ENCODE measurements at regions not wholly inside any gene's neighbourhood (a gene's known extent, or its start where the extent isn't known, plus 50 kb on each side); places are given as distances from the start of the nearest gene placed in this dataset.

GRCh38 chr6:22928775-22929174 is 359.4 kb downstream of the HDGFL1 start:
- no peak for ATAC-seq
- H3K9me3 ChIP-seq: no peaks in the 10 kb centered on the region
- H3K27me3 ChIP-seq (ENCODE audit: insufficient read depth in 3 of 3, low read length in 2 of 3): no peaks in the 10 kb centered on the region
- intact Hi-C loops (cut with DNase I): no loop called here
- no peak for DNase-seq
- H3K4me1 ChIP-seq: no peaks in the 10 kb centered on the region
- no peaks in the 10 kb centered on the region for H3K36me3 ChIP-seq (ENCODE audit: insufficient read depth in 1 of 2, low read depth in 1 of 2)
- H3K27ac ChIP-seq: no peak overlapping the region
- 18 to 54% (median 27%) methylated on average over 2 of the region's 2 CpGs for WGBS, 3 donors
- TF ChIP-seq CTCF (IDR thresholded peaks at IDR 0.05): no peak
- no peak overlapping the region for H3K4me3 ChIP-seq

- no peaks in the 10 kb centered on the region for H3K4me1 ChIP-seq
- no peaks in the 10 kb centered on the region for H3K27me3 ChIP-seq (ENCODE audit: insufficient read depth in 3 of 3, low read length in 2 of 3)
- no peaks in the 10 kb centered on the region for H3K9me3 ChIP-seq
- no peaks in the 10 kb centered on the region for H3K36me3 ChIP-seq (ENCODE audit: insufficient read depth in 1 of 2, low read depth in 1 of 2)
- H3K4me3 ChIP-seq: no peak overlapping the region
- ATAC-seq (no peak), DNase-seq (no peak)
- 37 to 56% (median 48%) methylated on average over 4 of the region's 4 CpGs for WGBS, 3 donors
- TF ChIP-seq CTCF (IDR thresholded peaks at IDR 0.05): no peak
- intact Hi-C loops (cut with DNase I): no loop called here
- H3K27ac ChIP-seq: no peak overlapping the region
Observed at GRCh38 chr6:22929311-22929985, 360.1 kb downstream of the HDGFL1 start.

GRCh38 chr6:22940581-22941290 is 371.4 kb downstream of the HDGFL1 start:
- intact Hi-C loops (cut with DNase I): no loop called here
- no peak overlapping the region for H3K4me3 ChIP-seq
- H3K9me3 ChIP-seq: no peaks in the 10 kb centered on the region
- no peaks in the 10 kb centered on the region for H3K36me3 ChIP-seq (ENCODE audit: insufficient read depth in 1 of 2, low read depth in 1 of 2)
- DNase-seq: no peak
- TF ChIP-seq CTCF (IDR thresholded peaks at IDR 0.05): no peak
- H3K27ac ChIP-seq: no peak overlapping the region
- no peak for ATAC-seq
- no peaks in the 10 kb centered on the region for H3K27me3 ChIP-seq (ENCODE audit: insufficient read depth in 3 of 3, low read length in 2 of 3)
- H3K4me1 ChIP-seq: no peaks in the 10 kb centered on the region
- 73 to 86% (median 75%) methylated on average over 6 of the region's 6 CpGs for WGBS, 3 donors

- Histone ChIP-seq H3K27me3 (ENCODE audit: insufficient read depth in 3 of 3, low read length in 2 of 3) (no peaks in the 10 kb centered on the region), H3K36me3 (ENCODE audit: insufficient read depth in 1 of 2, low read depth in 1 of 2) (no peaks in the 10 kb centered on the region), H3K27ac (no peak overlapping the region), H3K4me3 (no peak overlapping the region), H3K4me1 (no peaks in the 10 kb centered on the region), H3K9me3 (no peaks in the 10 kb centered on the region)
- no peak for ATAC-seq
- no peak for TF ChIP-seq CTCF (IDR thresholded peaks at IDR 0.05)
- DNase-seq: no peak
- intact Hi-C loops (cut with DNase I): no loop called here
- WGBS, 3 donors: 44 to 63% (median 60%) methylated on average over 2 of the region's 2 CpGs
Observed at GRCh38 chr6:22942403-22942802, 373.0 kb downstream of the HDGFL1 start.
